Body of pancreas (tissue), 4 donors: ENCODE measurements at regions not wholly inside any gene's neighbourhood (a gene's known extent, or its start where the extent isn't known, plus 50 kb on each side); places are given as distances from the start of the nearest gene placed in this dataset.

ENCODE experiments used
- ATAC-seq: fragments of 150-250 bp; one replicate; pipeline ENCODE4 v1.9.1; 2016
- DNase-seq, 4 donors: peaks; one replicate each; pipeline ENCODE4 v3.0.0-alpha.2; 2019
- H3K27ac ChIP-seq, 4 donors: fragments of 200-600 bp; sonication (generic); 1 replicate in 3 of 4; 2 replicates in 1 of 4; pipeline versions ENCODE4 v1.5.1 to v1.6.1; 2016 to 2019; ENCODE audit warnings: mild to moderate bottlenecking in 1 of 4, mixed read lengths in 1 of 4, moderate library complexity in 1 of 4
- H3K27me3 ChIP-seq, 2 donors: fragments of 200-600 bp; sonication (generic); one replicate each; pipeline ENCODE4 v1.6.0; 2016; ENCODE audit warnings: mild to moderate bottlenecking in 1 of 2
- H3K36me3 ChIP-seq, 2 donors: fragments of 200-600 bp; sonication (generic); replicated peaks in 1 of 2; 2 replicates each; pipeline ENCODE4 v1.5.1; 2016; ENCODE audit warnings: low read depth in 2 of 2; ENCODE audit not compliant: insufficient read depth in 1 of 2
- H3K4me1 ChIP-seq: fragments of 200-600 bp; sonication (generic); one replicate; pipeline ENCODE4 v1.6.0; 2016
- H3K4me3 ChIP-seq, 2 donors: fragments of 200-600 bp; sonication (generic); 1 replicate in 1 of 2; 2 replicates in 1 of 2; pipeline ENCODE4 v1.5.1; 2016 to 2019
- H3K9me3 ChIP-seq, 3 donors: fragments of 200-600 bp; sonication (generic); 1 replicate in 2 of 3; 2 replicates in 1 of 3; pipeline ENCODE4 v1.5.1; 2016
- POLR2A ChIP-seq, 3 donors: fragments of 450-650 bp; IDR thresholded peaks; one replicate each; pipeline ENCODE4 v1.6.1; 2016; ENCODE audit warnings: antibody characterized with exemption in 3 of 3, mild to moderate bottlenecking in 2 of 3
- WGBS, 2 donors: methylation state at CpG; one replicate each; pipeline ENCODE4 v1.1.5; 2017; 5-methylcytosine and 5-hydroxymethylcytosine counted together
- intact Hi-C: fragments of 100-400 bp; cut with DNase I; formaldehyde crosslinking; loops from one replicate; pipeline ENCODE4 v1.15.1; 2023
- TF ChIP-seq, protein P1 (sequence below), 7 experiments: fragments of 450-650 bp in 4 of 7; fragments of 200-600 bp in 3 of 7; sonication (generic) in 3 of 7; IDR thresholded peaks; one replicate each; pipeline ENCODE4 v1.5.1; 2016 to 2019; ENCODE audit warnings: antibody characterized with exemption in 7 of 7

DNA sequence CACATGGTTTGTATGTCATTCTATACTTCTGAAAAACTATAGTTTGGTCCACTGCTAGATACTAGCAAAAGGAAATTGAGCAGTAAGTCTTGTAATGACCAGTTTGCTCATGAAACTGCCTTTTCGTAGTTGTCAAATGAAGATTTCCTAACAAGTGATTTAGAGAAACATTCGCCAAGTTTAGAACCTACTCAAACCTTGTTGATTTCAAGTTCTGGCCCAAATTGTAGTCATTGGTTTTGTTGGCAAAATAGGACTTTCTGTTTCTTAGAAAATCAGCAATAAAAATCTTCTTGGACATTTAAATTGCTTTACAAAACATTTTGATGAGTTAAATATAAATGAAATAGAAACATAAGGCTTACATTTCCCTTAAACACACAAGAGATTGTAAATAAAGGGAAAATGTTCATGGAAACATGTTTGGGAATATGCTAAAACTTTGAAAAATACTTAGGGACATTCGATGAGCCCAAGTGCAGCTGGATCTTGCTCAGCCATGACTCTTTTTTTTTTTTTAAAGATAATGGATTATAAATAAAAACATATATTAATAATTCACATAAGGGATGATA lies 178.5 kb upstream of the LYPLAL1 start:
- DNase-seq = no peak
- no peaks in the 10 kb centered on the region for H3K9me3 ChIP-seq
- H3K4me1 ChIP-seq = no peaks in the 10 kb centered on the region
- TF ChIP-seq, protein P1, sequence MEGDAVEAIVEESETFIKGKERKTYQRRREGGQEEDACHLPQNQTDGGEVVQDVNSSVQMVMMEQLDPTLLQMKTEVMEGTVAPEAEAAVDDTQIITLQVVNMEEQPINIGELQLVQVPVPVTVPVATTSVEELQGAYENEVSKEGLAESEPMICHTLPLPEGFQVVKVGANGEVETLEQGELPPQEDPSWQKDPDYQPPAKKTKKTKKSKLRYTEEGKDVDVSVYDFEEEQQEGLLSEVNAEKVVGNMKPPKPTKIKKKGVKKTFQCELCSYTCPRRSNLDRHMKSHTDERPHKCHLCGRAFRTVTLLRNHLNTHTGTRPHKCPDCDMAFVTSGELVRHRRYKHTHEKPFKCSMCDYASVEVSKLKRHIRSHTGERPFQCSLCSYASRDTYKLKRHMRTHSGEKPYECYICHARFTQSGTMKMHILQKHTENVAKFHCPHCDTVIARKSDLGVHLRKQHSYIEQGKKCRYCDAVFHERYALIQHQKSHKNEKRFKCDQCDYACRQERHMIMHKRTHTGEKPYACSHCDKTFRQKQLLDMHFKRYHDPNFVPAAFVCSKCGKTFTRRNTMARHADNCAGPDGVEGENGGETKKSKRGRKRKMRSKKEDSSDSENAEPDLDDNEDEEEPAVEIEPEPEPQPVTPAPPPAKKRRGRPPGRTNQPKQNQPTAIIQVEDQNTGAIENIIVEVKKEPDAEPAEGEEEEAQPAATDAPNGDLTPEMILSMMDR (IDR thresholded peaks at IDR 0.05) = no peak
- no peak for TF ChIP-seq POLR2A (IDR thresholded peaks at IDR 0.05)
- intact Hi-C loops = no loop called here
- no peak overlapping the region for H3K4me3 ChIP-seq
- WGBS, 2 donors = 86 to 88% methylated on average over 3 of the region's 3 CpGs
- H3K27me3 ChIP-seq = no peaks in the 10 kb centered on the region
- no peaks in the 10 kb centered on the region for H3K36me3 ChIP-seq
- no peak overlapping the region for H3K27ac ChIP-seq
- no peak for ATAC-seq

DNA sequence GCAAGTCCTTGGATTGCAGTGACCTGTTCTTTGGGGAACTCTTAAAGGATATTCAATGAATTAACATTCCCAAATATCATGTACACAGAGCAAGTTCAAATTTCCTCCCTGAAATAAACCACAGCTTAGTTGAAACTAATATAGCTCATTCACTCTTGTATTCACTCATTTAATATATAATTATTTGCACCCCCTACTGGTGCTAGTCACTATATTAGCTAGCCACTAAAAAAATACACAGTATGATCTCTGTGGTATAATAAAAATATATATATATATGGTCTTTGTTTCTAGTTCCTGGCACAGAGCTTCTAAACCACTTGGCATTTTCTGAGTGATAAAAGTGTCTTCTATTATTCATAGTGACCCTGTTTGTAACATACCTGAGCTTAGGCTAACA lies 177.3 kb upstream of the LYPLAL1 start:
- Histone ChIP-seq H3K27me3 (no peaks in the 10 kb centered on the region), H3K4me1 (no peaks in the 10 kb centered on the region), H3K4me3 (no peak overlapping the region), H3K36me3 (no peaks in the 10 kb centered on the region), H3K9me3 (no peaks in the 10 kb centered on the region), H3K27ac (no peak overlapping the region)
- DNase-seq (no peak), ATAC-seq (no peak)
- no peak for TF ChIP-seq POLR2A (IDR thresholded peaks at IDR 0.05)
- TF ChIP-seq, protein P1 (IDR thresholded peaks at IDR 0.05) = peak in 1 of 7 experiments; percentile 5
- intact Hi-C loops = no loop called here

DNA sequence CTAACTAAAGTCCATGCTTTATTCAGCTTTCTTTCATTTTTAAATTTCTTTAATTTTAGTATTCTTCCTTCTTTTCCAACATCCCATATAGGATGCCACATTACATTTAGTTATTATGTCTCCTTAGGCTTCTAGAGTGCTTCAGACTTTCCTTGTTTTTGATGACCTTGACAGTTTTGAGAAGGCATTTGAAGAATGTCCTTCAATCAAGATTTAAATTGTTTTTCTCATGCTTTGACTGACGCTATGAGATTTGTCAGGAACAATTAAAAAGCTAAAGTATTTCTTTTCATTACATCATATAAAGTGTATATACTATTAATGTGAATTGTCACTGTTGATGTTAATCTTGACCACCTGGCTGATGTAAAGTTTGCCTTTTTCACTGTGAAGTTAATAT lies 173.7 kb upstream of the LYPLAL1 start:
- intact Hi-C loops = no loop called here
- ATAC-seq = no peak
- H3K4me1 ChIP-seq = no peaks in the 10 kb centered on the region
- H3K27me3 ChIP-seq = no peaks in the 10 kb centered on the region
- H3K9me3 ChIP-seq = peaks cover 0 to 6% (median 0%) of the 10 kb centered on the region in 3 donors
- H3K27ac ChIP-seq = no peak overlapping the region
- H3K4me3 ChIP-seq = no peak overlapping the region
- H3K36me3 ChIP-seq = no peaks in the 10 kb centered on the region
- 45 to 47% methylated on average over 1 of the region's 1 CpG for WGBS, 2 donors
- no peak for DNase-seq
- TF ChIP-seq, protein P1 (IDR thresholded peaks at IDR 0.05) = no peak
- no peak for TF ChIP-seq POLR2A (IDR thresholded peaks at IDR 0.05)

DNA sequence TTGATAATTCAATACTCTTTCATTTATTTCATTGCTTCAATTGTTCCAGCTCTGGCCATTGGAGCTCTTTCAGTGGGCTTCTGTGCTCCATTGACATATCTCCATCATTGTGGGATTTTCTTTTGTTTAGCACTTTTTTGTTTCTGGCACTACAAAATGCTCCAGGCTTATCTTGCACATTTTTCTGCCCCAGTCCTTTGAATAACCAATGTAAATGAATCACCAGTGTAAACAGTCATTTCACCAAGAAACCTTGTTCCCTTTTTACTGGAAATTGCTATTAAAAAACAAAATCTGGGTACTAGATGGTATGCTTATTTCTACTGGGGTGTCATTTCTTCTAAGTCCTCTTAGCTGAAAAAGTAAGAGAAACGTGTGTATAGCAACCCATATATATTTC lies 173.0 kb upstream of the LYPLAL1 start:
- DNase-seq = no peak
- TF ChIP-seq POLR2A (IDR thresholded peaks at IDR 0.05) = no peak
- TF ChIP-seq, protein P1 (IDR thresholded peaks at IDR 0.05) = no peak
- Histone ChIP-seq H3K27ac (no peak overlapping the region), H3K4me3 (no peak overlapping the region), H3K36me3 (no peaks in the 10 kb centered on the region), H3K27me3 (no peaks in the 10 kb centered on the region), H3K9me3 (peaks cover 0 to 11% (median 0%) of the 10 kb centered on the region in 3 donors), H3K4me1 (no peaks in the 10 kb centered on the region)
- WGBS, 2 donors = 55 to 82% methylated on average over 1 of the region's 1 CpG
- no peak for ATAC-seq
- intact Hi-C loops = no loop called here

DNA sequence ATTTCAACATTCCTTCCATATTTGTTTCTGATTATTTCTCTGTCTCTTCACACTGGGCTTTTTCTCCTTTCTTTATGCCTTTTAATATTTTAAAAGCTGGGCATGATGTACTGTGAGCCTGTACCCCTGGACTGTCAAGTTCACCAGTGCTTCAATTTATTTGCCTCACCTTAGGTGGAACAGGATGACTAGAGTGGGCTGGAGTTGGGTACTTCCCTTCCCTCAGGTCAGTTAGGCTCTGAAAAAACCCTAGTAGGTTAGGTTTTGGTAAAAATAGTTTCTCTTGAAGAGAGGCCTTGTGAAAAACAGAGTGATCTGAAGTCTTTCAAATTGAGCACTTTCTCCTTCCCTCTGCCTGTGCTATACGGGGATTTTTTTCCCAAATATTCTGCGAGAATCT lies 163.0 kb upstream of the LYPLAL1 start:
- Histone ChIP-seq H3K4me1 (no peaks in the 10 kb centered on the region), H3K36me3 (no peaks in the 10 kb centered on the region), H3K4me3 (no peak overlapping the region), H3K27ac (no peak overlapping the region), H3K27me3 (no peaks in the 10 kb centered on the region), H3K9me3 (no peaks in the 10 kb centered on the region)
- TF ChIP-seq POLR2A (IDR thresholded peaks at IDR 0.05) = no peak
- TF ChIP-seq, protein P1 (IDR thresholded peaks at IDR 0.05) = no peak
- ATAC-seq = no peak
- WGBS, 2 donors = 88 to 92% methylated on average over 2 of the region's 2 CpGs
- intact Hi-C loops = no loop called here
- no peak for DNase-seq
